ENCODE measurements at regions not wholly inside any gene's neighbourhood (a gene's known extent, or its start where the extent isn't known, plus 50 kb on each side); places are given as distances from the start of the nearest gene placed in this dataset.
"Not testable (repeated sequence)": the region's sequence is repeated elsewhere in the genome, so short reads cannot be mapped to it uniquely, and the experiment has no call there.

- intact Hi-C loops (cut with DNase I): no loop called here
- TF ChIP-seq POLR2A (IDR thresholded peaks at IDR 0.05) (no peak), CTCF (IDR thresholded peaks at IDR 0.05) (no peak)
- no peak overlapping the region for H3K27ac ChIP-seq
- H3K4me1 ChIP-seq: no peaks in the 10 kb centered on the region
- ATAC-seq (no peak), DNase-seq (no peak)
- 34 to 90% methylated on average over 2 of the region's 2 CpGs for WGBS, 2 donors
- no peaks in the 10 kb centered on the region for H3K9me3 ChIP-seq
- no peaks in the 10 kb centered on the region for H3K27me3 ChIP-seq
- no peak overlapping the region for H3K4me3 ChIP-seq
- no peaks in the 10 kb centered on the region for H3K36me3 ChIP-seq (replicated peaks in 1 of 2; ENCODE audit: insufficient read depth in 1 of 2, low read depth in 2 of 2)
Observed at GRCh38 chr10:52586710-52587109, 185.9 kb downstream of the MBL2 start.

GRCh38 chr10:52597189-52597863, 175.3 kb downstream of the MBL2 start:
- no peaks in the 10 kb centered on the region for H3K4me1 ChIP-seq
- whole genome bisulfite sequencing, 2 donors: 60 to 64% methylated on average over 3 of the region's 3 CpGs
- no peak for TF ChIP-seq POLR2A (IDR thresholded peaks at IDR 0.05)
- no peak for TF ChIP-seq CTCF (IDR thresholded peaks at IDR 0.05)
- intact Hi-C loops (cut with DNase I): no loop called here
- no peaks in the 10 kb centered on the region for H3K27me3 ChIP-seq
- ATAC-seq (no peak), DNase-seq (no peak)
- no peaks in the 10 kb centered on the region for H3K9me3 ChIP-seq
- H3K27ac ChIP-seq: no peak overlapping the region
- no peaks in the 10 kb centered on the region for H3K36me3 ChIP-seq (replicated peaks in 1 of 2; ENCODE audit: insufficient read depth in 1 of 2, low read depth in 2 of 2)
- no peak overlapping the region for H3K4me3 ChIP-seq

- H3K27me3 ChIP-seq: no peaks in the 10 kb centered on the region
- 65 to 70% methylated on average over 2 of the region's 2 CpGs for WGBS, 2 donors
- no peaks in the 10 kb centered on the region for H3K36me3 ChIP-seq (replicated peaks in 1 of 2; ENCODE audit: insufficient read depth in 1 of 2, low read depth in 2 of 2)
- no peaks in the 10 kb centered on the region for H3K4me1 ChIP-seq
- DNase-seq: no peak
- H3K9me3 ChIP-seq: no peaks in the 10 kb centered on the region
- intact Hi-C loops (cut with DNase I): no loop called here
- no peak overlapping the region for H3K27ac ChIP-seq
- ATAC-seq: no peak
- TF ChIP-seq POLR2A (IDR thresholded peaks at IDR 0.05) (no peak), CTCF (IDR thresholded peaks at IDR 0.05) (no peak)
- no peak overlapping the region for H3K4me3 ChIP-seq
Observed at GRCh38 chr10:52598936-52599335, 173.6 kb downstream of the MBL2 start.

- TF ChIP-seq CTCF (IDR thresholded peaks at IDR 0.05) (no peak), POLR2A (IDR thresholded peaks at IDR 0.05) (no peak)
- WGBS, 2 donors: 45 to 49% methylated on average over 5 of the region's 5 CpGs
- intact Hi-C loops (cut with DNase I): no loop called here
- DNase-seq (no peak), ATAC-seq (no peak)
- no peaks in the 10 kb centered on the region for H3K9me3 ChIP-seq
- H3K4me3 ChIP-seq: no peak overlapping the region
- H3K27ac ChIP-seq: no peak overlapping the region
- H3K4me1 ChIP-seq: no peaks in the 10 kb centered on the region
- H3K27me3 ChIP-seq: no peaks in the 10 kb centered on the region
- no peaks in the 10 kb centered on the region for H3K36me3 ChIP-seq (replicated peaks in 1 of 2; ENCODE audit: insufficient read depth in 1 of 2, low read depth in 2 of 2)
Observed at GRCh38 chr10:52599551-52600200, 172.9 kb downstream of the MBL2 start.

GRCh38 chr10:52604131-52604530, 168.5 kb downstream of the MBL2 start:
- H3K27me3 ChIP-seq; H3K4me1 ChIP-seq; ATAC-seq; DNase-seq; H3K4me3 ChIP-seq; H3K27ac ChIP-seq; H3K36me3 ChIP-seq (replicated peaks in 1 of 2; ENCODE audit: insufficient read depth in 1 of 2, low read depth in 2 of 2); H3K9me3 ChIP-seq; intact Hi-C loops (cut with DNase I): not testable (repeated sequence)
